KMS-11 (cell line): ENCODE measurements at regions not wholly inside any gene's neighbourhood (a gene's known extent, or its start where the extent isn't known, plus 50 kb on each side); places are given as distances from the start of the nearest gene placed in this dataset.

Experiments used
- H2AFZ ChIP-seq: fragments of 200-600 bp; sonication (generic); 2 replicates; pipeline ENCODE4 v1.6.1; 2016; ENCODE audit warnings: antibody characterized with exemption, mixed run types, low read depth
- H3K27ac ChIP-seq: fragments of 200-600 bp; sonication (generic); 2 replicates; pipeline ENCODE4 v1.6.1; 2016; ENCODE audit warnings: mild to moderate bottlenecking, mixed run types
- H3K27me3 ChIP-seq: fragments of 200-600 bp; sonication (generic); 2 replicates; pipeline ENCODE4 v1.6.1; 2017; ENCODE audit warnings: mild to moderate bottlenecking, low read depth, mixed run types, moderate library complexity; ENCODE audit not compliant: insufficient read depth
- H3K36me3 ChIP-seq: fragments of 200-600 bp; sonication (generic); 2 replicates; pipeline ENCODE4 v1.6.1; 2017; ENCODE audit warnings: mild to moderate bottlenecking, mixed run types; ENCODE audit not compliant: insufficient read depth
- H3K4me1 ChIP-seq: fragments of 200-600 bp; sonication (generic); 2 replicates; pipeline ENCODE4 v1.6.1; 2016; ENCODE audit warnings: mild to moderate bottlenecking, low read depth, mixed run types; ENCODE audit not compliant: poor library complexity, severe bottlenecking
- H3K4me2 ChIP-seq: fragments of 200-600 bp; sonication (generic); 2 replicates; pipeline ENCODE4 v1.7.0; 2016; ENCODE audit warnings: mild to moderate bottlenecking, mixed run types
- H3K4me3 ChIP-seq: fragments of 200-600 bp; sonication (generic); IDR thresholded peaks from 2 replicates; pipeline ENCODE4 v1.6.1; 2017; ENCODE audit warnings: low read depth, low read length, mixed read lengths; ENCODE audit not compliant: insufficient read depth
- H3K79me2 ChIP-seq: fragments of 200-600 bp; sonication (generic); 2 replicates; pipeline ENCODE4 v1.6.1; 2016; ENCODE audit warnings: low read depth, mixed run types; ENCODE audit not compliant: insufficient read depth
- H3K9ac ChIP-seq: fragments of 200-600 bp; sonication (generic); 2 replicates; pipeline ENCODE4 v1.6.1; 2016; ENCODE audit warnings: mild to moderate bottlenecking, mixed run types
- H4K20me1 ChIP-seq: fragments of 200-600 bp; sonication (generic); 2 replicates; pipeline ENCODE4 v1.6.1; 2016; ENCODE audit warnings: mild to moderate bottlenecking, mixed run types; ENCODE audit not compliant: insufficient read depth
- CTCF ChIP-seq: fragments of 200-600 bp; sonication (generic); conservative IDR thresholded peaks from 2 replicates; pipeline ENCODE4 v1.6.1; 2017; ENCODE audit warnings: low read depth, mild to moderate bottlenecking, antibody characterized with exemption, low read length, moderate library complexity, mixed read lengths

DNA sequence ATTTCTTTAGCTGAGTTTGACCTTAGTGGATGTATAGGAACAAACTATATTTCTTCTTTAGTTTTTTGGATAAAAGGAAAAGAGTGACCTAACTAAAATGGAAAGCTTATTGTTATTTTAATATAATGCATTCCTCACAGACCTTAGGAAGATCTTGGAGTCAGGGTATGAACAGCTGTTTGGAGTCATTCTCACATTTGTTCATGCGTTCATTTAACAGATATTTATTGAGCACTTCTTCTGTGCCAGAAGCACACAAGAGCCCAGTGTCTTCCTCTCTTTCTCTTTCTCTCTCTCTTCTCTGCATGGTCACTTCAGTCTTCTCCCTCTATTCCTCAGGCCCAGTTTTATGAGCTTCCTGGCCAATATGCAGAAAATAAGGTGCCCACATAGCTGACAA, 744.0 kb upstream of the MAP3K7 start:
- no peaks in the 10 kb centered on the region for H3K27me3 ChIP-seq
- TF ChIP-seq CTCF, result no peak
- H4K20me1 ChIP-seq, result no peaks in the 10 kb centered on the region

GRCh38 chr6:91328241-91328640, 741.4 kb upstream of the MAP3K7 start:
- H2AFZ ChIP-seq, result no peak overlapping the region
- no peaks in the 10 kb centered on the region for H3K36me3 ChIP-seq
- no peaks in the 10 kb centered on the region for H3K79me2 ChIP-seq
- no peak overlapping the region for H3K4me2 ChIP-seq
- H3K4me1 ChIP-seq, result no peaks in the 10 kb centered on the region
- no peak overlapping the region for H3K4me3 ChIP-seq
- no peak overlapping the region for H3K9ac ChIP-seq
- no peak for TF ChIP-seq CTCF
- no peaks in the 10 kb centered on the region for H3K27me3 ChIP-seq
- H3K27ac ChIP-seq, result no peak overlapping the region
- H4K20me1 ChIP-seq, result no peaks in the 10 kb centered on the region

More for the DNA sequence above, 744.0 kb upstream of the MAP3K7 start:
- H2AFZ ChIP-seq, result no peak overlapping the region
- H3K4me3 ChIP-seq, result no peak overlapping the region
- H3K4me1 ChIP-seq, result no peaks in the 10 kb centered on the region
- H3K79me2 ChIP-seq, result no peaks in the 10 kb centered on the region
- no peak overlapping the region for H3K4me2 ChIP-seq
- H3K27ac ChIP-seq, result no peak overlapping the region
- no peak overlapping the region for H3K9ac ChIP-seq
- no peaks in the 10 kb centered on the region for H3K36me3 ChIP-seq

DNA sequence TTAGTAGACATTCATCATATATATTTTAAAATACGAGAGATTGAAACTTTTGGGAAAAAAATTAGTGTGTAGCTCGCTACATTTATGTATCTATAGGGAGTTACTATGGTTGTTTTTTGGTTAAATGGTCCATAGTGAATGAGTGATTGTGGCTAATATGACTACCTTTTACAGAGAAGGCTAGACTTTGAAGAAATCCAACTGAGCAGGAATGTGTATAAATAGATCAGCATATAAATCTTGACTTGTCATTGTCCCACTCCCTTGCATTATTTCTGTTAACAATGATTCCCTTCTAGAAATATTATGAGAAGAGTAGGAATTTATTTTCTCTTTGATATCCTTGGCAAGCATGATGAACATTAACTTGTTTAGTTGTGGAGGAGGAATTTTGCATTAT, 737.8 kb upstream of the MAP3K7 start:
- H3K4me2 ChIP-seq, result no peak overlapping the region
- H3K4me3 ChIP-seq, result no peak overlapping the region
- no peak overlapping the region for H2AFZ ChIP-seq
- H4K20me1 ChIP-seq, result no peaks in the 10 kb centered on the region
- no peaks in the 10 kb centered on the region for H3K79me2 ChIP-seq
- no peaks in the 10 kb centered on the region for H3K36me3 ChIP-seq
- H3K9ac ChIP-seq, result no peak overlapping the region
- no peak for TF ChIP-seq CTCF
- no peaks in the 10 kb centered on the region for H3K4me1 ChIP-seq
- no peaks in the 10 kb centered on the region for H3K27me3 ChIP-seq
- no peak overlapping the region for H3K27ac ChIP-seq

DNA sequence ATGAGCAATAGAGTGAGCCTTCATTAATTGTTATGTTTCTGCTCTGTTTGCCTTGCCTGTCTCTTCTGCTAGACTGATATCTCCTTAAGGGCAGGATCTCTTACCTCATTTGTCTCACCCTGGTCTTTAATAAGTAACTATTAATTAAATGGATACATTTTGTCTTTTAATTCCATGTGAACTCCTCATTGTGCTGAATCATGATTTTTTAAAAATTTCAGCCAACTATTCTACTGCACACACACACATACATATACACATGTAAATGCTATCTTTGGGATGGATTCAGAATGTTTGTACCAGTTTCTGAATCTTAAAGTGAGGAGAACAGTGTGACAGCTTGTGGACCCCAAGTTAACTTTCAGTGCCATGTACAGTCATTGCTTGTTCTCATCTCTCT, 731.1 kb upstream of the MAP3K7 start:
- no peaks in the 10 kb centered on the region for H3K27me3 ChIP-seq
- H3K79me2 ChIP-seq, result no peaks in the 10 kb centered on the region
- no peaks in the 10 kb centered on the region for H4K20me1 ChIP-seq
- no peak overlapping the region for H3K4me2 ChIP-seq
- H3K36me3 ChIP-seq, result no peaks in the 10 kb centered on the region
- no peak overlapping the region for H3K27ac ChIP-seq
- no peak overlapping the region for H3K9ac ChIP-seq
- H2AFZ ChIP-seq, result no peak overlapping the region
- H3K4me1 ChIP-seq, result no peaks in the 10 kb centered on the region
- H3K4me3 ChIP-seq, result no peak overlapping the region
- TF ChIP-seq CTCF, result no peak
